GM21381 (cell line): ENCODE measurements at regions not wholly inside any gene's neighbourhood (a gene's known extent, or its start where the extent isn't known, plus 50 kb on each side); places are given as distances from the start of the nearest gene placed in this dataset.
"Not testable (repeated sequence)": the region's sequence is repeated elsewhere in the genome, so short reads cannot be mapped to it uniquely, and the experiment has no call there.

Experiments used
- ATAC-seq: cut with Tn5 transposase; IDR thresholded peaks from one replicate; pipeline ENCODE4 v1.9.1; 2021; ENCODE audit warnings: mild to moderate bottlenecking, moderate library complexity; ENCODE audit not compliant: unreplicated experiment

DNA sequence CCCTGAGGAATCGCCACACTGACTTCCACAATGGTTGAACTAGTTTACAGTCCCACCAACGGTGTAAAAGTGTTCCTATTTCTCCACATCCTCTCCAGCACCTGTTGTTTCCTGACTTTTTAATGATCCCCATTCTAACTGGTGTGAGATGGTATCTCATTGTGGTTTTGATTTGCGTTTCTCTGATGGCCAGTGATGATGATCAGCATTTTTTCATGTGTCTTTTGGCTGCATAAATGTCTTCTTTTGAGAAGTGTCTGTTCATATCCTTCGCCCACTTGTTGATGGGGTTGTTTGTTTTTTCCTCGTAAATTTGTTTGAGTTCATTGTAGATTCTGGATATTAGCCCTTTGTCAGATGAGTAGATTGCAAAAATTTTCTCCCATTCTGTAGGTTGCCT lies 223.5 kb downstream of the MAF start:
- not testable (repeated sequence) for ATAC-seq

DNA sequence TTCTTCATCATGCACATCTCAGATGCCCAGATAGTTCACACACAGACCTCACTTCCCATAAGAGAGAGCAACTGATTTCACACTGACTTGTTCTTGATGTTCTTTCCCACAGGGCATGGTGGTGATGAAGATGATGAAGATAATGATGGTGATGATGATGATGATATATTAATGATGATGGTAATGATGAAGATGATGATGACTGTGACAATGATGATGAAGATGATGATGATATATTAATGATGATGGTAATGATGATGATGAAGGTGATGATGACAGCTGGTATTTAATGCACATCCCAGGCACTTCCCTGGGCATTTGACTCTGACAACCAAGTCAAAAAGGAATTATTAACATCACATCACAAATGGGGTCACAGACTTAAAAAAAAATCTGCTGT lies 225.2 kb downstream of the MAF start:
- no peak for ATAC-seq

DNA sequence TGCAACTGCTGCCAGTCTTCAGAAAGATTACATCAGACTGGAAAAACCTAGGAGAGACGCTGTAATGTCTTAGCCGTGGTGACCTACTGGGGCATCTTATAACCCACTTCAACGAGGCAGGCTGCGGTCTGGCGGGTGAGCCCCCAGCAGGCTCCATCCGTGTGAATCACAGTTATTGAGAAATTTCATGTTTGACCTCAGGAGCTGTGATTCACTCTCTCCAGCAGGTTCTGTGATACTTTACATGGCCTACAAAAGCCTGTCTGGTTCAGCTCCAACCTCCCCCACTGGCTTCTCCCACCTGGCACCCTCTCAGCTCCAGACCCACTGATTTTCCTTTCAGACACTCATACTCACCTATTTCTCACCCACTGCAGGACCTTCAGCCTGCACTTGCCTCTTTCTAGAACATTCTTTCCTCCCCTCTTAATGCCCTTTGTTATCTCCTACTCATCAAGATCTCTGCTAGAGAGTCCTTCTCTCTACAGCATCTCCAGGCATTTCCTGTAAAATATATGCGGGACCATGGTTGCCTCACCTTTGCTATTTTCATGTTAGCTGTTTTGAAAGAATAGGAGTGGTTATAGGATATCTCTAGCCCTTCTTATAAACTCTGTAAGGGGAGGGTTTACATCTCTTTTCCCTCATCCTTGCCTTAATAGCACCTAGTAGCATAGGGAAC lies 227.9 kb downstream of the MAF start:
- ATAC-seq, result no peak

DNA sequence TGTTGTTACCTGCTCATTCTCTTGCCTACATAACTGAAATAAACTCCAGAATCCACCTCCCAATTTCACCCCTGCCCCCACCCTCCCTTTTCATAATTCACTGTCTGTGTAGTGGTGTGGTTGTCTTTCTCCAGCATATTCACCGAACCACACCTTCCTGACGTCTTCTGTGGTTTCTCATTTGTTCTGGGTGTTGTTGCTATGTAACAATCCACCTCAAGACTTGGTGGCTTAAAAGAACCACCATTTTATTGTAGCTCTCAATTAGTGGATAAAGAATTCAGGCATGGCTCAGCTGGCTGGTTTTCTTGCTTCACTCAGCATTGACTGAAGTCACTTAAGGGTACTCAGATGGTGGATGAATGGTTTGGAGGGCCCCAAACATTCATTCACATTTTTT lies 229.8 kb downstream of the MAF start:
- ATAC-seq, result no peak

DNA sequence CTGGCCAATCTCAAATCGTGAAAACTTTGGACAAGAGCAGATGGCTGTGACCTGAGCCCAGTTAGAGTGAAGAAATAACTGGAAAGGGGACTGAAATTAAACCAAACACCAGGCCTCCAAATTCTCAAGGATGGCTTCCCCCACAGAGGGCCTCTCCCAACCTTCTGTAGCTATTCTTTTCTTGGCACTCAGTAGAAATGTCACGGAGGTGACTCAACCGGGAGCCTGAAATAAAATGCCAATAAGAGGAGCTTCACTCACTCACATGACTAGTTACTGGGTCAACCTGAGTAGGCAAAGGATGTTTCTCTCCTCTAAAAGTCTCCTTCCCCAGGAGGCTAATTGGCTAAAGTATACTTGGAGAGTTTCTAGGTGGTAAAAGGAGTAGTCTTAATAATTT lies 230.7 kb downstream of the MAF start:
- no peak for ATAC-seq

DNA sequence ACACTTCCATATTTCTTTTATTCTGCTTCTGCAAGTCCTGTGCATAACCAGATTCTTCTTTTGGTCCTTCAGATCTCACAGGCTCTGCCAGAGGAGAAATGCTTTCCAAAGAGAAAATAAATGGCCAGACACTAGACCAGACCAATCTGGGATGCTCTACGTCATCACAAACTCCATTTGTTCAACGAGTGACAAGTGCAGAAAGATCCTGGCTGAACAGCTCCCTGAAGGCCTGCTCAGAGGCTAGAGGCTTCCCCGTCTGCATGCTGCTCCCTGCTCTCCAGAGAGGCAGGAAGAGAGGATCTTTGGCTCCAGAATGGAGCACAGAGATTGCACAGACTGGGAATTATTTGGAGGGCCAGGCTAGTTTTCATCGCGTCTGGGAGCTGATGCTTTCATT lies 232.7 kb downstream of the MAF start:
- no peak for ATAC-seq

DNA sequence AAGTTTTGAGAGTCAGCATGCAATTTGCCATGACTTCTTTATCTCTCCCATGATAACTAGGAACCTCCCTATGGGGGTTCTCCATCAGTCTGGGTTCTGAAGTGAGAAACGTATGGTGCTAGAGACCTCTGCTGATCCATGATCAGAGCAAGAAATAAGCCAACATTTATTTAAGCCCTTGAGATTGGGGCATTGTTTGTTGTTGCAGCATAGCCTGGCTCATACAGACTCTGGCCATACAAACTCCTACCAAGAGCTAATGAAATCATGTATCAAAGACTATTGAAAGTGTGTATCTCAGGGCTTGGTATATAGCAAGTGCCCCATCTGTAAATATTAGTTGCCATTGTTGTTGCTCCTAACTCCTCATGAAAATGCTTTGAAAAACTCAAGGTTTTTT lies 233.9 kb downstream of the MAF start:
- no peak for ATAC-seq

DNA sequence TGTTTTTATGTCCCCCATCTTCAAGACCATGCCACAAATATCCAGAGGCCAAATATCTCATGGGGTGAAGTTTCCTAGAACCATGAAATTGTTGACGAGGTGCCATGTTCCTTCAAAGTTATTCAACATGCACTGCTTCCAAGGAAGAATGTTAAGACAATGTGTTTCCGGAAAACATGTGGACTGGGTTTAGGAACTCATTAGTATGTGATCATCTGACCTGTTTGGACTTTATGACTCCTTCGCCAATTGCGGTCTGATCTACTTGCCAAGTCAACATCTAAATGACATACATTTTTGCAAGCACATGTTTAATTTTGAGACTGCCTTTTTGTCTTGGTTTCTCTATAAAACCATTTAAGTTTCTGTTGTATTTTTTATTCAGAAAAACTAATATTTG lies 234.8 kb downstream of the MAF start:
- no peak for ATAC-seq

DNA sequence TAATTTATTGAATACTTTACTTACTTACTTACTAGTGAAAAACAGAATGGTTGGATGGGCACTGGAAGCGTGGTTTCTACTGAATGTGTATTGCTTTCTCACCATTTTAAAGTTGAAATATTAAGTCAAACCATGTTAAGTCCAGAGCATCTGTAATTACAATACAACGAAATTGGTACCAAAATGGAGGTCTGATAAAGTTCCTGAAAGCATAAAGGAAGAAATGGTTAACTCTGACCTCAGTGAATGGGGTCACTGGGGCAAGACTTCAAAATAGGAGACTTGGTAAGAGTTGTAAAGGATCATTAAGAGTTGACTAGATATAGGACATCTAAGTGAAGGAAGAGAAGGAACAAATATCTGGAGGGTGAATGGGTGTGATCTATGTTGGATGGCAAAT lies 237.1 kb downstream of the MAF start:
- no peak for ATAC-seq

DNA sequence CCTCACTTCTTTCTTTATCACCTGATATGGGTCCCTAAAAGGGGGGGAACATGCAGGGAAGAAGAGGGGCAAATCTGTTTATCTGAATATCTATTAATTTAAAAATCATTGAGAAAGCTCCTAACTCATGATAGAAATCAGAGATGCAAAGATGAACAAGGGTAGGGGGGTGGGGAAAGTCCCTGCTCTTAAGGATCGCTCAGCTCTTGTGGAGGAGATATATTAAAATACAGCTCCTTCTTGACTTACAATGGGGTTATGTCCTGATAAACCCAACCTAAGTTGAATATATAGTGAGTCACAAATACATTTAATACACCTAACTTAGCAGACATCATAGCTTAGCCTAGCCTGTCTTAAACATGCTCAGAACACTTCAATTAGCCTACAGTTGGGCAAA lies 237.5 kb downstream of the MAF start:
- no peak for ATAC-seq

DNA sequence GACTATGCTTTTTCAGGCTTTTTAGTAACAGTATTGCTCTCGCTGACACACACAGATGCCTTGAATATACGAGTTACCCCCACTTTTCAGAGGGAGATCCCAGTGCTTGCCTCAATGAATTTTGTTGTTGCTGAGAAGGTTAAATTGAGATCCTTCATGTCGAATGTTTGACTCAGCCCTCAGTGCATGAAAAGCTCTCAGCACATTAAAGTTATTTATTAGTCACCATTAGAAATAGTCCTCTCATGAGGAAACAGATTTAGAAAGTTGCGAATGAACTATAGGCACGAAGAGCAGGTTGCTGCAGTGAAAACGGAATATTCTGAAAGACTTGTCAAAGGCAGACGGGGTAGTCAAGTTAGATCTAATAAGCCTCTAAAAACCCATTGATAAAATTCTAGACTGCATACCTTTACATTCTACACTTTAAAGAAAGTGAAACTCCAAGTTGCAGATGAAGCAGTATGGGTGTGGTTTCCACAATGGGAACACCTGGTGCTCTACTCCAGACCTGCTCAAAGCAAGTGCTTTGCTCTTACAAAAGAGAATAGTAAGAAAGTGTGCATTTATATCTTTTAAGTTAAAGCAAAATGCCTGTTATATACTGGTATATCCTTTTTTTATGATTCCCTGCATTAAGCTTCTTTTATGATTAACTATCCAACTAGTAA lies 238.1 kb downstream of the MAF start:
- ATAC-seq, result no peak

DNA sequence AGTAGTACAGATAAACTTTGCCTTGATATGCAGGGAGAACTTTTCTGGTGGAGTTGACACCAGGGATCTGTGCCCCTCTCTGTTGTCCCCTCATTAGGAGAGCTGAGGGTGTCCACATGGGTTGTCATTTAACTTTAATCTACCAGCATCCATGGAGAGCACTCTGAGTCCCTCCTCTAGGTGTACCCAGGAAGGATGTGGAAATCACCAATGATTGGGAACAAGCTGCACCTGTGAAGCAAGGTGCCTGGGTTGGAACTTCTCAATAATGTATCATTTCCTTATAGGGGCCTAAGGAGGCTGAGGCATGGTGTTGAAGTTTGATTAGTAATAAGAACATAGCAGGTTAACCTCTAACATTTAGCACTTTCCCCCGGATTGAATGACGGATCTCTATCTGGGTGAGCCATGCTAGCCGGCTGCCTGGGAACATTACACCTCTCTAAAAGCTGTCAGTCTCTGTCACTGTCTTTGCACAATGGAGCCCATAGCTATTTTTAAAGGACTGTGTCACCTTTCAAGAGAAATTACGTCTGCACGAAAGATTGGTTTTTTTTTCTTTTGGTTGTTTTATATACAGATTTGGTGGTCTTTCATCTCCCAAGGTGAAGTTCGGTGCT lies 239.3 kb downstream of the MAF start:
- no peak for ATAC-seq

DNA sequence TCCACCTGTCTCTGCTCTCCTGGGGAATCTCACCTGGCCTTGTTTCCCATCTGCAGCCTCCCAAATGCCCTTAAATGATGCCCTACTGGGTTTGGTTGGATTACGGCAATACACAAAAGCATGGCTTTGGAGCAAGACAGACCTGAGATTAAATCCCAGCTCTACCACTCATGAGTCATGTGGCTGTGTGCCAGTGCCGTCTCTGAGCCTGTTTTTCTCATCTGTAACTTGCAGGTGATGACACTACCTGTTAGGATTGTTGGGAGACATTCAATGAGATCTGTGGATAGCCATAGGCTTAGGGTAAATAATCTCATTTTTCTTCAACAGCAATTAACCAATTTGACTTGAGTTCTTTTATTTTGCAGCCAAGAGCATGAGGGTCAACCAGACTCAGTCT lies 240.3 kb downstream of the MAF start:
- no peak for ATAC-seq

DNA sequence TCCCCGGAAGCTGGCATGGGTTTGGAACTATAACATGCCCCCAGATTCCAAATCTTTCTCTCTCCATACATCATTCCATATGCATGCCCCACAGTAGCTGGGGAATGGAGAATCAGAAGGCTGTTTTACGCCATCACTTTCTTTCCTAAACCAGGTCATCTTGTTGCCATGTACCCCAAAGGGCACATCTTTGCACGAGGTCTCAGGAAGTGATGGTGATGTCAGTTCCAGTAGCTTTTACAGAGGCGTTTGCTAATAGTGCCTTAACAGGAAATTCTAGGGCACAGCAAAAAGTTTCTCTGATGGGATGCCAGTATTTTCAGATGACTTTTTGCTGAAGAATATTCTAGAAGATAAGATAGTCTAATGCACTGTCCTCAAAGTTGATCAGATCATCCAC lies 241.5 kb downstream of the MAF start:
- ATAC-seq, result no peak

DNA sequence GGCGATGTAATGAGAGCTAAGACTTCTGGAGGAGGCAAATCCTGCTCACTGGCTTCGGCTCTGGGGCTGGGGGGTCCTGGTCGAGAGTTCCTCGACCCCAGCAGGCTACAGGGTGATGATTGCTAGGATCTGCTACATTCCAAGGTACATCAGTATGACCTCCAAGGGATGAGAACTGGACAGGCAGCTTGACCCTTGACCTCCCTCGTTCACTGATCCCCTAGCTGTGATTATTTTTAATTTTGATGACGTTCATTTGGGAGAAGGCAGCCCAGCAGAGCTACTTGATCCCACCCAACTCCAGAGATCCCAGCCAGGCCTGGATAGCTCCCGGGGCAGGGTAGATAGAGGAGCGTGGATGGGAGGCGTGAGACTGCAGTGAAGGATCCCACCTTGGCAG lies 242.3 kb downstream of the MAF start:
- no peak for ATAC-seq

DNA sequence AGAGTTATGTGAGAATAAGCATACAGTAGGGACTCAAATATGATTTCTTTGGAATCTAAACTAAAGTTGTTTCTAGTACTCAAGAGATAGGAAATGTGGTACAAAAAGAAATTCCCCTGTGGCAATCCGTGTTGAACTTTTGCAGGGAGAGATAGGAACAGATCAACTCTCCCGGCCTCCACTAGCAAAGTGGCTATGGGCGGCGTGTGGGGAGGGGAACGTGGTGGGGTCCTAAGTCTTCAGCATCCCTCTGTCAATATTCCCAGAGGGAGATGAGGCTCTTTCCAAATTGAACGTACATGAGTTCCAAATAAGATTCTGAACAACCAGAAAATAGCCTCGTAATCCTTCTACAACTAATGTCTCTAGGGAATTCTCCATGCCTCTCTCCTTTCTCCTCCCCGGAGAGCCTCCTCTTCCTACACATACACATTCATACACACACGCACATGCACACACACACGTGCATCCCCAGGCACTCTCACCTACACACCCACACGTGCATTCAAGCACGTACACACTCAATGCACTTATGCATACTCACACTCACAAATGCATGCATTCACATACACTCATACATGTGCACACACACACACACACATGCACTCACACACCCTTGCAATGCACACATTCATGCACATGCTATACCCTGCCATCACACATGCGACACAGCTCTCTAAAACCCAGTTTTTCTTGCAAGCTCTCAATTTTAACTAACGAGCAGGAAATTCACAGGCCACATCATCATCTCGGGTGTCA lies 244.8 kb downstream of the MAF start:
- ATAC-seq, result no peak

DNA sequence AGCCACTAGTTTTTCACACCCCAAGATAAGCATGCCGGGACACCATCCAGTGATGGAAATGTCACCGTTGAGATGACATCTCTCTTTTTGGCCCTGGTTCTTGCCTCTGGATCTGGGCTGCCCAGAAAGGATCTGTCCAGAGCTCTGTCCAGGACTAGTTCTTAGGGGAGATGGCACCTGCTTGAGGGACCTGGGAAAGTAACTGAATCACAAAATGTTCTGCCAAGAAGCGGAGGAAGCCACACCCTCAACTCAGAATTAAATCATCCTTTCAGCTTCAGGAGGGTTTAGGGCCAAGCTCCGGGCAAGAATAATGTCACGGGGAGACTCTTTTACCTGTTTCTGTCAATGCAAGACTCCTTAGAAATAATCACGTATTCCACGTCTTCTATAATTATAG lies 248.6 kb downstream of the MAF start:
- ATAC-seq, result no peak

DNA sequence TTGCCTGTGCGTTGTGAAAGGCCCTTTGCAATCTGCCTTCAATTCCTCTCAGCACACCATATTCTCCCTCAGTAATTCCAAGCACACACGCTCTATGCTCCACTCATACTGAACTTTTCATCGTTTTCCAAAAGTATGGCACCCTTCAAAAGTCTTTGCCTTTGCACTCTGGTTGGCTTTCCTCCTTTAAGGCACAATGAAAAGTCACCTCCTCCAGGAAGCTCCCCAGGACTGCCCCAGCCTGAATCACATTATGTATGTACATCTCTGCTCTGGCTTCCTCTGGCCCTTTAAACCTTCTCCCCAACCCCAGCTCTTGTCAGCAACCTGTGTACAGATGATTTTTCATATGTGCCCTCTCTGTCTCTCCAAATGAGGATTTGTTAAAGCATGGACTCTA lies 250.7 kb downstream of the MAF start:
- ATAC-seq, result no peak

DNA sequence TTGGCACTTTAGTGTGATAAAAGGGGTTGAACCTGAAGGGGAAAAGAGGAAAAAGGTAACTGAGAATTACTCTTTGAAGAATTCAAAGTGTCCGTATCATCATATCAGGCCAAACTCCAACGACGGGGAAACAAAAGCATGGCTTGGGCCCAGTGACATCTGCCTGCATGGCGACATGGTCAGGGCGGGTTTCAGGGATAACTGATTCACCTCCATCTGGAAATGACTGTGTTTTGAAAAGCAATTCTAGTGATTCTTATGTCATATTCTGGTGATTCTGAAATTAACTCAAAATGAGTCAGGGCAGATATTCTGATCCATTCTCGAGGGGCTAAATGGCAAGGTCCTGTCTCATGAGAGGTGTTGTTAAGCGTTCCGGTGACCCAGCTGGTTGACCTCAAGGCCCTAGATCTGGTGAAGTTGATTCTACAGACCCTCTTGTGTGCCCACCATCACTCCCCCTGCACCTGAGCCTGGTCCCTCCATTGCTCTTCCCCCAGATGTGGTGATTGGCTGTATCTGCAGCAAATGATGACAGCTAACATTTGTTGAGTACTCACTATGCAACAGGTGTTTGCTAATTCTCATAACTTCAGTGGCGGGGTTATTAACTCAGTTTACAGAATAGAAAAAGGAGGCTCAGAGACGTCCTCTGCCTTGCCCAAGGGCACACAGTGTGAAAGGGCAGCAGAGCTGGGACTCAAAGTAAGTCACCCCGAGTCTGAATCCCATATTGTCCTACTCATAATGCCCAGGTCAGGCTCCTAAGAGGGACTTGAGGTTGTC lies 251.8 kb downstream of the MAF start:
- ATAC-seq, result no peak

DNA sequence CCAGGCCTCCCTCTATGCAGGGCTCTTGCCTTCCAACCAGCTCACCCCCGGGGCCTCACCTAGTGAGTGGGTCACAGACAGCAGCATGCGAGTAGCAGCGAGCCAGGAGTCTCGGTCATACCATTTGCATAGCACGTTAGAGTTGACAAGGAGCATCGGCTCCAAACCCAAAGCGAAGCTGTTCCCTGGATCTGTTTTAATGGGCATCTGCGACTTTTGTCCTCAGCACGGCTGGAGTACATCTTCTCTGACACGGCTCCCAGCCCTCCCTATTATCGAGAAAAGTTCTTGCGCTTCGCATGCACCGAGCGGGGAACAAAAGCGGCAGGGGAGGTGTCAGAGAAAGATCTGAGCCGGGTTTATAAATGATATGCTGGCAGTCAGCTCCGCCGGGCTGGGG lies 253.3 kb downstream of the MAF start:
- ATAC-seq, result no peak

DNA sequence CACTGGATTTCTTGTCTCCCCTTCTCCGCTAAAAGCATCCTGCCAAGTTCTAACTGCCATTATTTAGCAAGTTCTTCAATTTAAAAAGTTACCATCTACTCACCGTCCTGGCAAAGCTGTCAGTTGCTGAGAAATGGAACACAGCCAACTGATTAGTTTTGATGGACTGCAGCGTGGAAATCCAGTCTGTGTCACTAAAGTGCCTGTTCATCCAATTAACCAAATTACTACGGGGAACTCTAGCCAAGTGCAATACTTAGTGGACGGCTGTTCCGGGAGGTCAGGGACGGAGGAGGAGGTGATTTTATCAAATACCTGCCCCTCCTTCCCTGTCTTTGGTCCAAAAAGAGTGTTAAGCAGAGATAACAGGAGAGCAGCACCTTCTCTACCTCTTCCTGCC lies 260.7 kb downstream of the MAF start:
- no peak for ATAC-seq
